Stimulated activated memory B cell treated with anti-CD40 and anti-IgM and Interleukin-4, amounts not matched to agents 10 μg/mL and 1 μg/mL and 100 μg/mL, for 72 hours (primary cell): ENCODE measurements at regions not wholly inside any gene's neighbourhood (a gene's known extent, or its start where the extent isn't known, plus 50 kb on each side); places are given as distances from the start of the nearest gene placed in this dataset.

Source experiments
- ATAC-seq: fragments of 150-1000 bp; cut with Tn5 transposase; 2 replicates; pipeline ENCODE4 v1.10.0; 2021
- H3K27ac Mint-ChIP-seq: one replicate; pipeline ENCODE4 v1.8.0; 2022; ENCODE audit warnings: mild to moderate bottlenecking, mixed read lengths
- H3K27me3 Mint-ChIP-seq: one replicate; pipeline ENCODE4 v1.8.0; 2022; ENCODE audit warnings: mixed read lengths
- H3K36me3 Mint-ChIP-seq: one replicate; pipeline ENCODE4 v1.8.0; 2022; ENCODE audit warnings: mixed read lengths
- H3K4me1 Mint-ChIP-seq: one replicate; pipeline ENCODE4 v1.8.0; 2022; ENCODE audit warnings: mixed read lengths
- H3K4me3 Mint-ChIP-seq: one replicate; pipeline ENCODE4 v1.8.0; 2022; ENCODE audit warnings: mild to moderate bottlenecking, moderate library complexity, mixed read lengths
- H3K9me3 Mint-ChIP-seq: one replicate; pipeline ENCODE4 v1.8.0; 2022; ENCODE audit warnings: mixed read lengths

DNA sequence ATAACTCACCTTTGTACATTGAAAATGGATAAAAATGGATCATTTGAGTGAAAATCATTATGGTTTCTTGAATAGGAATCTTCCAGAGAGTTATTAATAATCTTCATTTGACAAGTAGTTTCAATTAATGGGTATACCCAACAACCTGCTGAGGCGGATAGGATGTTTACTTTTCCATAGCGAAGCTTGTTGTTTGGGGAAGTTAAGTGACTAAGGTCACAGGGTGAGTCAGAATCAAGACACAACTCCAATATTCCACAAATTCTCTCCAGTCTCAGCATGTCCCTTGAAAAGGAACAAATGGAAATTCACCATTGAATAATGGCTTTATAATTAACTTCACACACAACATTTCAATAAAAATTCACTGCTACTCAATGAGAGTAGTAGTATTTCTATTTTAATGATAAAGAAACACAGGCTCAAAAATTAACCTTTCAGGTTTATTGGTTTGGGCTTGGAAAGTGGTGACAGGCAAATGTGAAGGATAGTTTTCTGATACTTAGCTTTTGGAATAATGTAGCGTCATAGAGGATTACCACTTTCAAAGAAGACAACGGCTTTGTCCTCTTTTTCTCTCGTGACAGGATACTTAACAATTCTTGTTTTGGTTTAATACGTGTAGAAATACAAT, 211.3 kb downstream of the GPD2 start:
- H3K27me3 Mint-ChIP-seq = no peaks in the 10 kb centered on the region
- no peaks in the 10 kb centered on the region for H3K4me1 Mint-ChIP-seq
- ATAC-seq = no peak
- no peaks in the 10 kb centered on the region for H3K36me3 Mint-ChIP-seq
- H3K27ac Mint-ChIP-seq = no peak overlapping the region
- H3K9me3 Mint-ChIP-seq = no peaks in the 10 kb centered on the region
- no peak overlapping the region for H3K4me3 Mint-ChIP-seq

DNA sequence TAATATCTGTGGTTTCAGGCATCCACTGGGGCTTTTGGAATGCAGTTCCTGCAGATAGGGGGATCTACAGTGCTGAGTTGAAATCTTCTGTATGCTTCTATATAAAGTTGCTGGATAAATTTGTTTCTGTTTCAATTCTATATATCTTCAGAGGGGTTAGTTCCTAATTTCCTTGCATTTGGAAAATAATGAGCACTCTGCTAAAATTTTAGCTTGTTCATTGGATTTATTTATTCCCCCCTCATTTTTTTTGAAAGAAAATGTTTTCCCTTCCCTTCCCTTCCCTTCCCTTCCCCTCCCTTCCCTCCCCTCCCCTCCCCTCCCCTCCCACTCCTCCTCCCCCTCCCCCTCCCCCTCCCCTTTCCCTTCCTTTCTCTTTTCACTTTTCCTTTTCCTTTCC, 212.3 kb downstream of the GPD2 start:
- Mint-ChIP-seq H3K27me3 (no peaks in the 10 kb centered on the region), H3K4me3 (no peak overlapping the region), H3K36me3 (no peaks in the 10 kb centered on the region), H3K9me3 (no peaks in the 10 kb centered on the region), H3K27ac (no peak overlapping the region), H3K4me1 (no peaks in the 10 kb centered on the region)
- no peak for ATAC-seq

DNA sequence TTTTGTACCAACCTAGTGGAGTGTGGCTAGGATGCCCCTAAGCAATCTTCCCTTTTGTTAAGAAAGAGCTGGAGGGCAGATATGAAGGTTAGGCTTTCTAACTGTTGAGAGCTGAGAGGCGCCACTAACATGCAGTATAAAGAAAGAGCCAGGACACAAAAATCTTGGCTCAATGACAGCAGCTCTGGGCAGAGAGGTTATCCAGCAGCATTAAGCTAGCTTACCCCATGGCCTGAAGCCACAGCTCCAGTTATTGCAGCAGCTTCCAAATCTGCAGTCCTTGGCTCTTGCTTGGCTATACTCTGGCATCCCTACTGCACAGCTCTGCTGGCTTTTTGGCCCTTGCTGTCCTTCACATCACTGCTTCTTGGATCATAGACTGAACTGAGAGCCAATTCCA, 213.4 kb downstream of the GPD2 start:
- no peaks in the 10 kb centered on the region for H3K4me1 Mint-ChIP-seq
- no peak overlapping the region for H3K27ac Mint-ChIP-seq
- ATAC-seq = no peak
- no peak overlapping the region for H3K4me3 Mint-ChIP-seq
- no peaks in the 10 kb centered on the region for H3K9me3 Mint-ChIP-seq
- H3K36me3 Mint-ChIP-seq = no peaks in the 10 kb centered on the region
- H3K27me3 Mint-ChIP-seq = no peaks in the 10 kb centered on the region

DNA sequence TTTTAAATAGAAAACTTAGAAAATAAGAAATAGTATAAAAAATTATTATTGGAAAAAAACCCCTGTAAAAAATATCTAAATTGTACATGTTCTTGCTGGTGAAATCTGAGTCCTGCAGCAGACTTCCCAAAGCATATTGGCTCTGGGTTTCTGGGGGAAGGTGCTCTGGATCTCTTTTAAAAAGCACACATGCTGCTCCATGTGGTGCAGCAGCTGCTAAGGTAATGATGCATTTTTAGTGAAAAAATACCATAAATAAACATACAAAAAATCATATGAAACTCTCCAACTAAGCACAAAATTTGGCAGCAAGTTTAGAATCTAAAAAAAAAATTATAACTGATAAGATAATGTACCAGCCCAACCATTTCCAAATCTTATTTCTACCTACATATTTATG, 216.5 kb downstream of the GPD2 start:
- Mint-ChIP-seq H3K4me1 (no peaks in the 10 kb centered on the region), H3K9me3 (no peaks in the 10 kb centered on the region), H3K27me3 (no peaks in the 10 kb centered on the region), H3K4me3 (no peak overlapping the region), H3K27ac (no peak overlapping the region), H3K36me3 (no peaks in the 10 kb centered on the region)
- ATAC-seq = no peak

DNA sequence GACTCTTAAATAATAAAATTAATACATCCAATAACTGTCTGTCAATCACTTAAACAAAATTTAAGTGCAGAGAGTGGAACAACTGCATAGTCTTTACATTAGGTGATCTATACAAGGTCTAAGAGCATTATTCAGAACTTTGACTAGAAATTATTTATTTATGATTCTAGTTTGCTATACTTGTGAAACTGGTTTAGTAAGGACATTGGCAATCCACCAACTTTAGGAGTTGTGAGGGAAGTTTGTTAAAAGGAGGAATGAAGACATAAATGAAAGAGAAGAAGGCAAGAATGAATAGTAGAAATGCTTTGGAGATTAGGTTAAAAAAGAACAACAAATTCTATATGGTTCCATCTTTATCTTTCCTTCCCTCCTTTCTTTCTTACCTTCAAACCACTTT, 217.5 kb downstream of the GPD2 start:
- Mint-ChIP-seq H3K9me3 (no peaks in the 10 kb centered on the region), H3K4me1 (no peaks in the 10 kb centered on the region), H3K27ac (no peak overlapping the region), H3K4me3 (no peak overlapping the region), H3K27me3 (no peaks in the 10 kb centered on the region), H3K36me3 (no peaks in the 10 kb centered on the region)
- no peak for ATAC-seq

DNA sequence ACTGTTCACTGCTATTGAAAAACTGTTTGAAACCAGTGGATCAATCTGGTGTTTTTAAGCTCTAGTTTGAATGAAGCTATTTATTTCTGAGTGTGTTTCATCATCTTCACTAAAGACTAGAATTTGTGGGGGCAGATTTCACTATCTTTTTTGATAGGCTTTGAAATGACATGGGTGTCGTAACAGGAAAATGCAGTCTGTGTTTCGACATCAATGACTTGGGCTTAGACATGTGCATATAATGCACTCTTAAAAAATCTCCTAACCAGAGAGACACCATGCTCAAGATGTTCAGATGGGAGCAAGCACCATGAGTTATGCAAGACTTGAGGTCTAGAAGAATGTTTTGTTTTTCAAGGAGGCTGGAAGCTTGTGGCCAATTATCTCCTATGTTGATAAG, 221.6 kb downstream of the GPD2 start:
- no peak for ATAC-seq
- Mint-ChIP-seq H3K27ac (no peak overlapping the region), H3K4me1 (no peaks in the 10 kb centered on the region), H3K27me3 (no peaks in the 10 kb centered on the region), H3K4me3 (no peak overlapping the region), H3K9me3 (no peaks in the 10 kb centered on the region), H3K36me3 (no peaks in the 10 kb centered on the region)

DNA sequence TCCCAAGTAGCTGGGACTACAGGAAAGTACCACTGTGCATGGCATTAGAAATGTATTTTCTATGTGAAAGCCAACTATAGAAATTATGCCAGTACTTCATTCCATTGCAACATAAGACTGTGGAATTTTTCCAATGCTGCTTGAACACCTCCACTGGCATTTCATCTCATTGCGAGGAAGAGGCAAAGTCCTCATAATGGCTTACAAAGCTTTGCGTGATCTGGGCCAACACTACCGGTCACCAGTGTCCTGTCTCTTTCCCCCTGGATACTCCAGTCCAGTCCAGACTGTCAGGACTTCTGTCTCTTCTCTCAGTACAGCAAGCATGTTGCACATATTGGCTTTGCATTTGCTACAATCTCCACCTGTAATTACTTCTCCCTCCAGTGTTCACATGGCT, 223.5 kb downstream of the GPD2 start:
- H3K36me3 Mint-ChIP-seq = no peaks in the 10 kb centered on the region
- H3K27me3 Mint-ChIP-seq = no peaks in the 10 kb centered on the region
- no peak overlapping the region for H3K27ac Mint-ChIP-seq
- H3K4me1 Mint-ChIP-seq = no peaks in the 10 kb centered on the region
- ATAC-seq = no peak
- no peak overlapping the region for H3K4me3 Mint-ChIP-seq
- no peaks in the 10 kb centered on the region for H3K9me3 Mint-ChIP-seq

DNA sequence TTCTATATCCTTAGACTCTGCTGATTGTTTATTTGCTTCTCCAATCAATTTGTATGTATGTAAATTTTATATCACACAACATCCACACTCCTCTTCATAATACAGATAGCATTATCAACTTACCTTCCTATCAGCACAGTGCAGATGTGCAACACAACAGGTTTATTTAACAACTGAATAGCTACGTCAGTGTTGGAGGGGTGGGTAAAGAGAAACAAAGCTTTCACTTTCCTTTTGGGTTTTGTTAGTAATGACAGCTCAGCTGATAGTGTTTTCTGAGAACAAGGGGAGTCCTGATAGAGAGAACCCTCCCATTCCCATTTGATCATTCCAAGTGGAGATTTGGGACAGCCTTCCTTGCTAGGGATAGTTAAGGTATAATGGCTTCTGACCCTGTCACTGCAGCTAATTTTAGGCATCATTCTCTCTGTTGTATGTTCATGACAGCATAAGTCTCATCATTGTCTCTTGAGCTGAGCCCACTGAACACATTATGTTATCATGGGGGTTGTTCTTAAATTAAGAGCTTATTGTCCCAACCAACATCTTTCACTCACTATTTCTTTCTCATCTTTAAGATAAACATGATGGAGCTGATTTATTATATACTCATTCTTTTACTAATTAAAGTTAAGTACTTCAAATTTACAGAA, 227.7 kb downstream of the GPD2 start:
- no peak overlapping the region for H3K4me3 Mint-ChIP-seq
- H3K36me3 Mint-ChIP-seq = no peaks in the 10 kb centered on the region
- H3K27me3 Mint-ChIP-seq = peaks cover 12% of the 10 kb centered on the region
- peaks cover 7% of the 10 kb centered on the region for H3K9me3 Mint-ChIP-seq
- no peak overlapping the region for H3K27ac Mint-ChIP-seq
- ATAC-seq = no peak
- no peaks in the 10 kb centered on the region for H3K4me1 Mint-ChIP-seq

DNA sequence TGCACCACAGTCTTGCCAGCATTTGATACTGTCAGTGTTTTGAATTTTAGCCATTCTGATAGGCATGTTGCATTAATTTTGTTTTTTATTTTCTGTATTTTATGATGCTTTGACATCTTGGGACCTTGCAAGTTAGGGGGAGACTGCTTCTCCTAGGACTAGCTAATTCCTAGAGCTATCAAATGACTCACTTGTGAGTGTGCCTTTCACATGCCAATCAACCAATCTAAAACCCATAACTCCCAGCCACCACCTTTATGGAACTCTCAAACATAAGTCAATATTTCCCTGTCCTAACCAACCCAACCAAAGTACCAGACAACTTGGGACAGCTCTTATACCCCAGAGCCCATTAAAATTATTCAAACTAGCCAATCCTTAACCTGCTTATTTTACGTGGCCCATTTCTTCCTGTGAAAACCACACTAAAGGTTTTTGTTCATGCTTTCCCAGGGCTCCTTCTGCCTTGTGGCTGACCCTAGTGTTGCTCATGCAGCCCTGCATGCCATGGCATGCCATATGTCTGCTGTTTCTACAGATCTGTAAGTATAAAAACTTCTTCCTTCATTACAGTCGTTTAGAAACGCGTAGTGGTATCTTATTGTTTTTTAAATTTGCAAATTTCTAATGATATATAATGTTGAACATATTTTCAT, 230.1 kb downstream of the GPD2 start:
- peaks cover 12% of the 10 kb centered on the region for H3K27me3 Mint-ChIP-seq
- H3K4me1 Mint-ChIP-seq = no peaks in the 10 kb centered on the region
- no peak for ATAC-seq

DNA sequence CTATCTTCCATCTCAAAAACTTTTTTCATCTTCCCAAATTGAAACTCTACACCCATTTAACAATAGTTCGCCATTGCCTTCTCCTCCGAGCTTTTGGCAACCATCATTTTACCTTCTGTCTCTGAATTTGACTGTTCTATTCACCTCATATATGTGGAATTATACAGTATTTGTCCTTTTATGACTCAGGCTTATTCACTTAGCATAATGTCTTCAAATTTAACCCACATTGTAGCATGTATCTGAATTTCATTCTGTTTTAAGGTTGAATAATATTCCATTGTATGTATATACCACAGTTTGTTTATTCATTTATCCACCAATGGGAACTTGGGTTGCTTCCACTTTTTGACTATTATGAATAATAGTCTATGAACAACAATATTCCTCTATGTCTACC, 233.9 kb downstream of the GPD2 start:
- H3K27me3 Mint-ChIP-seq = peaks cover 12% of the 10 kb centered on the region
- peaks cover 7% of the 10 kb centered on the region for H3K9me3 Mint-ChIP-seq
- no peaks in the 10 kb centered on the region for H3K36me3 Mint-ChIP-seq
- no peak for ATAC-seq
- H3K4me1 Mint-ChIP-seq = no peaks in the 10 kb centered on the region
- H3K27ac Mint-ChIP-seq = no peak overlapping the region
- H3K4me3 Mint-ChIP-seq = no peak overlapping the region

More for the DNA sequence above, 230.1 kb downstream of the GPD2 start:
- Mint-ChIP-seq H3K9me3 (peaks cover 7% of the 10 kb centered on the region), H3K36me3 (no peaks in the 10 kb centered on the region), H3K4me3 (no peak overlapping the region), H3K27ac (no peak overlapping the region)

DNA sequence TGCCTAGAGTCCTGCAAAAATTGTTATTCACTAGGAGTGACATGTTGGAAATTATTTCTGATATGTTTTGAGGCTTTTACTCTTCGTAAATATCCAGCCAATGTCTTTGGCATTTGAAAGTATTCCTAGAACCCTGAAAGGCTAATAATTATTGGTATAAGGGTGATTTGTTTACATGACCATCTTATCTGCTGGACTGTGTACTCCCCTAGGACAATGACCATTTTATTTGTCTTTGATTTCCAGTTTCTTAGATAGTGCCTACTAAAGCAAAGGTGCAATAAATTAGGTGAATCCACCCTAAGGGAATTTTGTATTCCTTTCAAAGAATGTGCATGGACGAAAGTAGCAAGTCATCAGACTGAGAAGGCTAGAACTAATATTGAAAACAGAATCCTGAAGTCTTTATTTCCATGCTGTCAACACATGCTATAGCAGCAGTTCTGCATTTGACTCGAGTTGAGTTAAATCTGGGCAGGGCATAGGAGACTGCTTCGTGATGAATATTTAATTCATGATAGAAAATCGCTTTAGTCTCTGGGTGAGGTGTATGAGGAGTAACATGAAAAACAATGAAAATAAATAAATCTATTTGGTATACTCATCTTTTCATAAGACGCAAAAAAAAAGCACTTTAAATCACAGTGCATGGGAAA, 235.7 kb downstream of the GPD2 start:
- H3K27ac Mint-ChIP-seq = no peak overlapping the region
- ATAC-seq = no peak
- H3K9me3 Mint-ChIP-seq = peaks cover 3% of the 10 kb centered on the region
- H3K27me3 Mint-ChIP-seq = peaks cover 12% of the 10 kb centered on the region
- no peak overlapping the region for H3K4me3 Mint-ChIP-seq
- no peaks in the 10 kb centered on the region for H3K4me1 Mint-ChIP-seq
- H3K36me3 Mint-ChIP-seq = no peaks in the 10 kb centered on the region

DNA sequence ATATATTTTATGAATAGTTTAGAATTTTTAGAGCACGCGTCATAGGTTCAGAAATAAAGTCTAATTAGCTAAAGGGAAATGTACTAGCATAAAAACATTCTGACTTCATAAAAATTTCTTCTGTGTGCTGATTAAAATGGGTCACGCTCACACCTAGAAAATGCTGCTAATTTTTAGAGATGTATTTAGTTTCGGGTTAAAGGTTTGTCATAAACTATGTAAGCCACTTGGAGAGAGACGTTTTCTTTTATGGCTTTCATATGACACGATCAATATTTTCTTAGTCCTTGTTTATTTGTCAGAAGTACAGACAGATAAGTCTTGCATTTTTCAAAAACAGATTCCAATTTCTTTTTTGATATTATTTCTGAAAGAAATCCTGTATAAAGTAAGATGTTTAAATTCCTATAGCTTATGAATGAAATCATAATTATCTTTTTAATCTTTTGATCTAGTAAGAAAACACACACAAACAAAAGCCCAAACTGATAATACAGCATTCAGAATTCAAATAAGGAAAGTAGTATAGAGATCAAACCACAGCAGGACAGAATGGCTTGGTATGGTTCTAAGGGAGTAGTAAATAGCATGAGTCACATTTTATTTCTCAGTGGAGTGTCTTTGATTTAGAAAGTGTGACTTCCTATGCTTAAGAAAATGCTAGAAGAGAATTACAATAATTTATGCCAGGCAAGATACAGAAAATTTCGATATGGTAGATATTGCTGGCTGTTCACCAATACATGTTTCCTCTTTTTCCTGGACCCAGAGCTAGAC, 236.6 kb downstream of the GPD2 start:
- no peak overlapping the region for H3K4me3 Mint-ChIP-seq

DNA sequence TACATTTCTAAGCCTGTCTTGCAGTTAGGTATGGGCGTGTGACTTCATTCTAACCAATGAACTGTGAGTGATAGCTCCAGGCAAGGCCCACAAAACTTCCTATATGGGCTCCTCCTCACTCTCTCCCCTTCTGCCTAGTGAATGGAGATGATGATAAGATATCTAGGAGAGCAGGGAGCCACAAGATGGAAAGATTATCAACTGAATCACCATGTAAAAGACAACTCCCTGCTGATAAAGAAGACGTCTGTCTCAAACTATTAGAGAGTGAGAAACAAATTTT, 237.1 kb downstream of the GPD2 start:
- Mint-ChIP-seq H3K4me3 (no peak overlapping the region), H3K9me3 (peaks cover 3% of the 10 kb centered on the region), H3K4me1 (no peaks in the 10 kb centered on the region), H3K27me3 (no peaks in the 10 kb centered on the region), H3K36me3 (no peaks in the 10 kb centered on the region), H3K27ac (no peak overlapping the region)
- ATAC-seq = no peak

More for the DNA sequence above, 236.6 kb downstream of the GPD2 start:
- no peak for ATAC-seq
- H3K27ac Mint-ChIP-seq = no peak overlapping the region
- peaks cover 3% of the 10 kb centered on the region for H3K27me3 Mint-ChIP-seq
- H3K9me3 Mint-ChIP-seq = peaks cover 3% of the 10 kb centered on the region
- no peaks in the 10 kb centered on the region for H3K4me1 Mint-ChIP-seq
- H3K36me3 Mint-ChIP-seq = no peaks in the 10 kb centered on the region

DNA sequence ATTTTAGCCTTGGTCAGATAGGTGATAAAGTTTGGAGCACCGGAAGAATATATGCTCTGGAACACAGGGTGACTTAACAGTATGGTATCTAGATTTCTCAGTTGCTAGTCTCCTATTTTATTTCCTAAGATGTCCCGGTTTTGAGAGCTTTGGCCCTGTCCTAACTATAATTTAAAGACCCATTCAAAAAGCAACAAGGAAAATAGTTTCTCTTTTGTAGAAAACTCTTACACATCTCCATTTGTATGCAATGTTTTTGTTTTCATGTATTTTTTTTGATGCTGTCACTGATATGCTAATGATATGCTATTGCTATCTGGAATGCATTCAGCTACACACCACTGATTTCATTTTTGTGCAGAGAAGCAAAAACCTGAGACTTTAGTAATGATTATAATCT, 237.8 kb downstream of the GPD2 start:
- no peak for ATAC-seq
- no peaks in the 10 kb centered on the region for H3K9me3 Mint-ChIP-seq
- H3K4me3 Mint-ChIP-seq = no peak overlapping the region
- no peak overlapping the region for H3K27ac Mint-ChIP-seq
- H3K27me3 Mint-ChIP-seq = no peaks in the 10 kb centered on the region
- H3K36me3 Mint-ChIP-seq = no peaks in the 10 kb centered on the region
- H3K4me1 Mint-ChIP-seq = no peaks in the 10 kb centered on the region

DNA sequence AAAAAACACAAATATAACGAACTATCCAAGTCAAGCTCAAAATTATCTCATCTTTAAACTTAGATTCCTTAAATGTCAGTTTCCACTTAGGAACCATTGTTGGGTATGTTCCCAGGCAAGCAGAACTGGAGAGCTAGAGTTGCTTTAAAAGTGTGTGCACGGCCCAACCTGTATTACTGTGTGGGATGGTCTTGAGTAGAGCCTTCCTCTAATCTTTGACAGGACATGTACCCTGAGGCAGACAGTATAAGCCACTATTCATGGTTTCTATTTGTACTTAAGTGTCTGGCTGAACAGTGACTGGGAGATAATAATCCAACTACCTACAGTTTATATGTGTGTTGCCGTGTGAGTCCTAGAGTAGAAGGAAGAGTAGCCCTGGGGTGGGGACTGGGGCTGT, 239.7 kb downstream of the GPD2 start:
- no peak overlapping the region for H3K27ac Mint-ChIP-seq
- no peaks in the 10 kb centered on the region for H3K27me3 Mint-ChIP-seq
- H3K4me3 Mint-ChIP-seq = no peak overlapping the region
- H3K4me1 Mint-ChIP-seq = no peaks in the 10 kb centered on the region
- no peaks in the 10 kb centered on the region for H3K36me3 Mint-ChIP-seq
- ATAC-seq = no peak
- H3K9me3 Mint-ChIP-seq = no peaks in the 10 kb centered on the region
